ENCODE measurements at regions not wholly inside any gene's neighbourhood (a gene's known extent, or its start where the extent isn't known, plus 50 kb on each side); places are given as distances from the start of the nearest gene placed in this dataset.

GRCh38 chr12:31876568-31877424, 82.4 kb upstream of the RESF1 start:
- Mint-ChIP-seq H3K4me1 (peaks cover 14% of the 10 kb centered on the region), H3K27ac (peak overlapping the region; percentile 99), H3K36me3 (ENCODE audit: low read depth) (no peaks in the 10 kb centered on the region), H3K9me3 (peaks cover 4% of the 10 kb centered on the region), H3K4me3 (no peak overlapping the region), H3K27me3 (no peaks in the 10 kb centered on the region)
- ATAC-seq (replicated peaks), result no peak

DNA sequence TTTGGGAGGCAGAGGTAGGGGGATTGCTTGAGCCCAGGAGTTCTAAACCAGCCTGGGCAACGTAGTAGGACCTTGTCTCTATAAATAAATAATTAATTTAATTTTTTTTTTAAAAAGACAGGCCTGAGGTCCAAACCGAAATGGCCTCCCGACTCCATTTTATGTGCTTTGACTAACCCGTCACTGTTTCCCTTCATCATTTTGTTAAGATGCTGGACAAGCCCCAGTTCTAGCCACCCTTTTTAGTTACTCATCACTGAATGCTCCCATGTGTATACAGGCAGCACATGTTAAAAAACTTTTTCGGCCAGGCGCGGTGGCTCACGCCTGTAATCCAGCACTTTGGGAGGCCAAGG, 83.6 kb upstream of the RESF1 start:
- H3K36me3 Mint-ChIP-seq (ENCODE audit: low read depth), result no peaks in the 10 kb centered on the region
- peak overlapping the region; percentile 99 for H3K27ac Mint-ChIP-seq
- peaks cover 14% of the 10 kb centered on the region for H3K4me1 Mint-ChIP-seq
- ATAC-seq (replicated peaks), result peak; percentile 31
- peak overlapping the region; percentile 83 for H3K4me3 Mint-ChIP-seq
- peaks cover 8% of the 10 kb centered on the region for H3K9me3 Mint-ChIP-seq
- no peaks in the 10 kb centered on the region for H3K27me3 Mint-ChIP-seq

- peak; percentile 99 for ATAC-seq (replicated peaks)
- Mint-ChIP-seq H3K4me1 (peaks cover 14% of the 10 kb centered on the region), H3K4me3 (peak overlapping the region; percentile 83), H3K27ac (peak overlapping the region; percentile 99), H3K9me3 (peaks cover 8% of the 10 kb centered on the region), H3K36me3 (ENCODE audit: low read depth) (no peaks in the 10 kb centered on the region), H3K27me3 (no peaks in the 10 kb centered on the region)
These were observed 84.1 kb upstream of the RESF1 start for GRCh38 chr12:31874961-31875608.

DNA sequence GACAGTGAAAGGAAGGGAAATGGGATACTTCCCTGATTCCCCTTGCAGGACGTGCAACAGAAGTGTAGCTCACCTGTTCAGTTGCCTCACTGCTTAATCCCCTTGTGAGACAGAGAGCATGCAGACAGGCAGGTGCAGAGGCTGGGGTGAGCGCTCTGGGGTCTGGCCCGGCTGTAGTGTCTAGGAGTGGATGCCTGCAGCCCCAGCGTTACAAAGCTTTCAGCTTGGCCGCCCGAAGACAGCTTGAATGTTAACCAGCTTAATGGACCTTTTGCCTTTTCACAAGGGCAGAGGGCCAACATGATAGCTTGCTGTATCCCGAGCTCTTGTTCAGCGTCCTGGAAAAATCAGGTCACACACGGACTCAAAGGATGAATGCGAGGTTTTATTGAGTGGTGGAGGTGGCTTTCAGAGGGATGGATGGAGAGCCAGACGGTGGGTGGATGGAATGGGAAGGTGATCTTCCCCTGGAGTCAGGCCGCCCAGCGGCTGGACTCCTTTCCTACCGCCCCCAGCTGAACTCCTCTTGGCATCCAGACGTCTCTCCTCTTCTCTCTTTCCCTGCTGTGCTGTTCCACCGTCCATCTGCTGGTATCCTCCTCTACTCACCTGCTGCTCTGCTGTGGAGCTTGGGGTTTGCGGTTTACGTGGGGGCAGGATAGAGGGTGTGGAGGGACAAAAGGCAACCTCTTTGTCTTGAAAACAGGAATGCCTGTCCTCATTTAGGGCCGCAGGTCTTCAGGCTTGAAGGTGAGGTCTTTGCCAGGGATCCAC, 86.2 kb upstream of the RESF1 start:
- Mint-ChIP-seq H3K36me3 (ENCODE audit: low read depth) (no peaks in the 10 kb centered on the region), H3K4me3 (no peak overlapping the region), H3K27me3 (no peaks in the 10 kb centered on the region), H3K9me3 (peaks cover 8% of the 10 kb centered on the region), H3K4me1 (peaks cover 14% of the 10 kb centered on the region), H3K27ac (peak overlapping the region; percentile 18)
- no peak for ATAC-seq (replicated peaks)

- Mint-ChIP-seq H3K4me3 (no peak overlapping the region), H3K4me1 (peaks cover 9% of the 10 kb centered on the region), H3K27me3 (no peaks in the 10 kb centered on the region), H3K27ac (no peak overlapping the region), H3K36me3 (ENCODE audit: low read depth) (no peaks in the 10 kb centered on the region), H3K9me3 (peaks cover 8% of the 10 kb centered on the region)
- no peak for ATAC-seq (replicated peaks)
These were observed 89.2 kb upstream of the RESF1 start for GRCh38 chr12:31869972-31870371.

GRCh38 chr12:31868965-31869364, 90.2 kb upstream of the RESF1 start:
- Mint-ChIP-seq H3K9me3 (peaks cover 3% of the 10 kb centered on the region), H3K27ac (no peak overlapping the region), H3K4me3 (no peak overlapping the region), H3K36me3 (ENCODE audit: low read depth) (no peaks in the 10 kb centered on the region), H3K27me3 (no peaks in the 10 kb centered on the region), H3K4me1 (no peaks in the 10 kb centered on the region)
- no peak for ATAC-seq (replicated peaks)

DNA sequence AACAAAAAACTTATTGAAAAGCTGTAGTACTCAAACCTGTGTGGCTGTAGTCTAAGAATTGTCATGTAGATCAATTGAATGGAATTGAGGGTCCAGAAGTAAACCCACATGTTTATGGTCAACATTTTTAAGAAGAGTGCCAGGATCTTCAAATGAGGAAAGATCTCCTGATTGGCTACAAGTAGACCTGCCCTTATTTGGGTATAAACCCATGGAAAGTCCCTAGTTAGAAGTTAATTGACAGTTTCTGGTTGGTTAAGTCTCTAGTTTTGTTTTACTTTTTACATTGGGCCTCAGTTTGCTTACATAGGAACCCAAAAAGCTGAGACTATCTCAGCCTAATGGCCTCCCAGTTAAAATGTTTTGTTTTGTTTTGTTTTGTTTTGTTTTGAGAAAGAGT, 91.9 kb upstream of the RESF1 start:
- no peak for ATAC-seq (replicated peaks)
- no peaks in the 10 kb centered on the region for H3K4me1 Mint-ChIP-seq
- no peaks in the 10 kb centered on the region for H3K36me3 Mint-ChIP-seq (ENCODE audit: low read depth)
- H3K9me3 Mint-ChIP-seq, result peaks cover 3% of the 10 kb centered on the region
- H3K4me3 Mint-ChIP-seq, result no peak overlapping the region
- H3K27ac Mint-ChIP-seq, result no peak overlapping the region
- no peaks in the 10 kb centered on the region for H3K27me3 Mint-ChIP-seq

- ATAC-seq (replicated peaks), result no peak
- Mint-ChIP-seq H3K36me3 (ENCODE audit: low read depth) (no peaks in the 10 kb centered on the region), H3K27me3 (no peaks in the 10 kb centered on the region)
These were observed 92.7 kb upstream of the RESF1 start for GRCh38 chr12:31866523-31866922.

DNA sequence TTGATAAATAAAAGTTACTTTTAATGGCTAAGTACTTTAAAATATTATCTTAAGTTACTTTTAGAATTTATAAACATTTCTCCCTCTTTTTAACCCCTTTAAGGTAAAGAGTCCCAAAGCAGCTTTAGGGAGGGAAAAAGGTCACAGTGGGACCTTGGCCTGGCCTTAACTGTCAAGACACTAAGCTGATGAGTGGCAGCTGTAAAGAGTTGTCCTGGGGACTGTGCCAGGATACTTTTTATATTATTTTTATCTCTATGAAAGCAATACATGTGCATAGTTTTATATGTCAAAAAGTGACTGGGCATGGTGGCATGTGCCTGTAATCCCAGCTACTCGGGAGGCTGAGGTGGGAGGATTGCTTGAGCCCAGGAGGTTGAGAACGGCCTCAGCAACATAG, 94.2 kb upstream of the RESF1 start:
- H3K9me3 Mint-ChIP-seq, result peaks cover 4% of the 10 kb centered on the region
- H3K4me3 Mint-ChIP-seq, result no peak overlapping the region
- H3K27me3 Mint-ChIP-seq, result no peaks in the 10 kb centered on the region
- no peak for ATAC-seq (replicated peaks)
- H3K4me1 Mint-ChIP-seq, result peaks cover 5% of the 10 kb centered on the region
- H3K36me3 Mint-ChIP-seq (ENCODE audit: low read depth), result no peaks in the 10 kb centered on the region
- no peak overlapping the region for H3K27ac Mint-ChIP-seq

More at GRCh38 chr12:31866523-31866922, 92.7 kb upstream of the RESF1 start:
- Mint-ChIP-seq H3K4me3 (no peak overlapping the region), H3K27ac (no peak overlapping the region), H3K9me3 (peaks cover 3% of the 10 kb centered on the region), H3K4me1 (peaks cover 2% of the 10 kb centered on the region)

DNA sequence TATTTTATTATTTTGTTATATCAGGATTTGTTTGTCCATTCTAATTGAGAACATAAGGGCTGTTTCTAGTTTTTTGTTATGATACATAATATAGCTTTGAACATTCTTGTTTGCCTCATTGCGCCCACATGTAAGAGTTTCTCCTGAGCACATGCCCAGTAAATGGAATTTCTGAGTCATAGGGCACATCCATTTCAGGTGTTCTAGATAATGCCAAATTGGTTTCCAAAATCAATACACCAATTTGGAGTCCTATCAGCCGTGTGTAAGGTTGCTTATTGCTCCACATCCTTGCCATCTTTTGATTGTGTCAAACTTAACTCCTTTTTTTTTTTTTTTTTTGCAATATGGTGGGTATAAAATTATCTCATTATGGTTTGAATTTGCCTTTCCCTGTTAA, 97.9 kb upstream of the RESF1 start:
- Mint-ChIP-seq H3K36me3 (ENCODE audit: low read depth) (no peaks in the 10 kb centered on the region), H3K4me1 (peaks cover 5% of the 10 kb centered on the region), H3K27me3 (no peaks in the 10 kb centered on the region), H3K9me3 (peaks cover 4% of the 10 kb centered on the region), H3K4me3 (no peak overlapping the region), H3K27ac (peak overlapping the region; percentile 52)
- ATAC-seq (replicated peaks), result no peak

DNA sequence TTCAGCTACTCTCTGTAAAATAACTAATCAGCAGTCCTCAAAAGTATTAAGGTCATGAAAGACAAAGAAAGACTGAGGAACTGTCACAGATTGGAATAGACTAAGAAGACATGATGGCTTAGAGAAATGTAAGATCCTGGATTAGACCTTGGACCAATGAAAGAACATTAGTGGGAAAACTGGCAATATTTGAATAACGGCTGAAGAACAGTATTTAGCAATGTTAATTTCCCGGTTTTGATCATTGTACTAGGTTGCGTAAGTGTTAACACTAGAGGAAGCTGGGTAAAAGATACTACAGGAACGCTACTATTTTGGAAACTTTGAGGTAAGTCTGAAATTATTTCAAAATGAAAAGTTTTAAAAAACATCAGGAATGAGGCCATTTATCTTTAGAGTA, 98.8 kb upstream of the RESF1 start:
- Mint-ChIP-seq H3K4me1 (peaks cover 5% of the 10 kb centered on the region), H3K27me3 (no peaks in the 10 kb centered on the region), H3K4me3 (no peak overlapping the region), H3K9me3 (peaks cover 4% of the 10 kb centered on the region), H3K27ac (no peak overlapping the region), H3K36me3 (ENCODE audit: low read depth) (no peaks in the 10 kb centered on the region)
- ATAC-seq (replicated peaks), result no peak

- Mint-ChIP-seq H3K4me1 (peaks cover 5% of the 10 kb centered on the region), H3K36me3 (ENCODE audit: low read depth) (no peaks in the 10 kb centered on the region), H3K4me3 (peak overlapping the region; percentile 35), H3K27me3 (no peaks in the 10 kb centered on the region), H3K9me3 (peaks cover 4% of the 10 kb centered on the region), H3K27ac (peak overlapping the region; percentile 19)
- peak; percentile 70 for ATAC-seq (replicated peaks)
These were observed 99.8 kb upstream of the RESF1 start for GRCh38 chr12:31859232-31859977.

GRCh38 chr12:31855427-31855826, 103.8 kb upstream of the RESF1 start:
- no peaks in the 10 kb centered on the region for H3K4me1 Mint-ChIP-seq
- no peak overlapping the region for H3K27ac Mint-ChIP-seq
- H3K27me3 Mint-ChIP-seq, result no peaks in the 10 kb centered on the region
- peaks cover 9% of the 10 kb centered on the region for H3K9me3 Mint-ChIP-seq
- no peak for ATAC-seq (replicated peaks)
- H3K36me3 Mint-ChIP-seq (ENCODE audit: low read depth), result no peaks in the 10 kb centered on the region
- H3K4me3 Mint-ChIP-seq, result no peak overlapping the region

DNA sequence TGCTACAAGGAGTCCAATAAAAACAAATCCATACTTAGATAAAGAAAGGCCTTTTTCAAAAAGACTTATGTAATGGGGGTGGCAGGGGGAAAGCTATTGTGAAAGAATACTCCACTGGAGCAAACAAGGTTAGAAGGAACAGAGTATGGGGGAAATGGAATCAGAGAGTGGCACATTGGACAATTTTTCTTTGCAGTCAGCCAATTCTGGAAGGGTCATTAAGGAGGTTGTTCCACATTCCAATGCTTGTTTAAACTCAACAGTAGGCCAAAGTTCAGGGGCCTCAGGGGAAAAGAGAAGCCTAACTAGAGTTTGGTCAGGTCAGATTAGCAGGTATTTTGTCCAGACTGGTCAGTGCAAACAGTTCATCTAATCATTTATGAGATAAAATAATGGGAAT, 105.2 kb upstream of the RESF1 start:
- no peaks in the 10 kb centered on the region for H3K4me1 Mint-ChIP-seq
- H3K27ac Mint-ChIP-seq, result no peak overlapping the region
- H3K27me3 Mint-ChIP-seq, result no peaks in the 10 kb centered on the region
- H3K36me3 Mint-ChIP-seq (ENCODE audit: low read depth), result no peaks in the 10 kb centered on the region
- no peak for ATAC-seq (replicated peaks)
- peaks cover 6% of the 10 kb centered on the region for H3K9me3 Mint-ChIP-seq
- H3K4me3 Mint-ChIP-seq, result no peak overlapping the region
